DOHH2 (cell line): ENCODE measurements at regions not wholly inside any gene's neighbourhood (a gene's known extent, or its start where the extent isn't known, plus 50 kb on each side); places are given as distances from the start of the nearest gene placed in this dataset.

ENCODE experiments used
- H3F3A ChIP-seq: fragments of 200-600 bp; sonication (generic), shearing (Covaris generic); 2 replicates; pipeline ENCODE4 v1.6.0; 2016; ENCODE audit warnings: antibody characterized with exemption, mild to moderate bottlenecking; ENCODE audit not compliant: control insufficient read depth, insufficient read depth
- H3K27ac ChIP-seq: fragments of 200-600 bp; sonication (generic); 2 replicates; pipeline ENCODE4 v1.5.1; 2014; ENCODE audit warnings: low read depth, mild to moderate bottlenecking, low read length, moderate library complexity
- H3K27me3 ChIP-seq: fragments of 200-600 bp; sonication (generic); 2 replicates; pipeline ENCODE4 v1.6.1; 2014; ENCODE audit warnings: mild to moderate bottlenecking, low read length, mixed read lengths; ENCODE audit not compliant: control insufficient read depth
- H3K36me3 ChIP-seq: fragments of 200-600 bp; sonication (generic); 2 replicates; pipeline ENCODE4 v1.6.1; 2014; ENCODE audit warnings: mild to moderate bottlenecking, low read length, moderate library complexity, mixed read lengths; ENCODE audit not compliant: control insufficient read depth
- H3K4me1 ChIP-seq: fragments of 200-600 bp; sonication (generic); 2 replicates; pipeline ENCODE4 v1.6.1; 2014; ENCODE audit warnings: mild to moderate bottlenecking, low read length, mixed read lengths; ENCODE audit not compliant: control insufficient read depth
- H3K4me2 ChIP-seq: fragments of 200-600 bp; sonication (generic); 2 replicates; pipeline ENCODE4 v1.6.0; 2014; ENCODE audit warnings: mild to moderate bottlenecking, low read length, moderate library complexity
- H3K4me3 ChIP-seq: fragments of 200-600 bp; sonication (generic); 2 replicates; pipeline ENCODE4 v1.5.1; 2014; ENCODE audit warnings: mild to moderate bottlenecking, low read length, mixed read lengths
- H3K79me2 ChIP-seq: fragments of 200-600 bp; sonication (generic); 2 replicates; pipeline ENCODE4 v1.6.1; 2014; ENCODE audit warnings: mild to moderate bottlenecking, low read length, mixed read lengths; ENCODE audit not compliant: control insufficient read depth
- H3K9me2 ChIP-seq: fragments of 200-600 bp; sonication (generic); replicated peaks from 2 replicates; pipeline ENCODE4 v1.6.1; 2014; ENCODE audit warnings: mild to moderate bottlenecking, low read length, mixed read lengths; ENCODE audit not compliant: control insufficient read depth
- H3K9me3 ChIP-seq: fragments of 200-600 bp; sonication (generic); 2 replicates; pipeline ENCODE4 v1.6.1; 2014; ENCODE audit warnings: antibody characterized with exemption, low read length, mixed read lengths; ENCODE audit not compliant: control insufficient read depth, insufficient read depth
- H4K20me1 ChIP-seq: fragments of 200-600 bp; sonication (generic); 2 replicates; pipeline ENCODE4 v1.6.0; 2014; ENCODE audit warnings: low read depth, mild to moderate bottlenecking, antibody characterized with exemption, low read length, moderate library complexity; ENCODE audit not compliant: control insufficient read depth, insufficient read depth
- CTCF ChIP-seq: fragments of 200-600 bp; sonication (generic); IDR thresholded peaks from one replicate; pipeline ENCODE4 v1.5.1; 2014; ENCODE audit warnings: antibody characterized with exemption, mild to moderate bottlenecking, low read depth, low read length; ENCODE audit not compliant: poor library complexity, severe bottlenecking
- EZH2phosphoT487 ChIP-seq: fragments of 200-600 bp; sonication (generic); IDR thresholded peaks from 2 replicates; pipeline ENCODE4 v1.6.1; 2017; ENCODE audit warnings: borderline replicate concordance, mild to moderate bottlenecking, antibody characterized with exemption, low read length, moderate library complexity, mixed read lengths

- Histone ChIP-seq H3F3A (no peaks in the 10 kb centered on the region), H4K20me1 (no peaks in the 10 kb centered on the region), H3K4me1 (no peaks in the 10 kb centered on the region), H3K79me2 (no peaks in the 10 kb centered on the region), H3K36me3 (no peaks in the 10 kb centered on the region), H3K9me3 (no peaks in the 10 kb centered on the region), H3K4me3 (no peak overlapping the region), H3K9me2 (no peaks in the 10 kb centered on the region), H3K27me3 (no peaks in the 10 kb centered on the region), H3K27ac (no peak overlapping the region), H3K4me2 (no peak overlapping the region)
- TF ChIP-seq EZH2phosphoT487, result no peak
- TF ChIP-seq CTCF, result no peak
Measured at GRCh38 chr2:892401-892800, 58.2 kb upstream of the SNTG2 start.

DNA sequence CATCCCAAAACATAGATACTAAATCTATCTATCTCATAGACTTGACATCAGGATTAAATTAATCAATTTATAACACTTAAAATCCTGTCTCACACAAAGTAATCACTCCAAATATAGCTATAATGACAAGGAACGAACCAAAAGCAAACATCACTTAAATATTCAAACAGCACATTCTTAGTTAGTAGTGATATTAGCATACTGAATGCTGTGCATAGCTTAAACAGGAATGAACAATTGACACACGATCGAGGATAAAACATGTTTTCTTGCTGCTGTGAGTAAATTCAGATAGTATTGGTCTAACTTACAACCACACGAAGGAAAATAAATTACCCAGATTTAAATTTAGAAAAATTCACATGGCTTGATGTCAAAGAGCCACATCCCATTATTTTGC lies 58.9 kb upstream of the SNTG2 start:
- TF ChIP-seq CTCF (no peak), EZH2phosphoT487 (no peak)
- Histone ChIP-seq H3K27me3 (no peaks in the 10 kb centered on the region), H3K4me3 (no peak overlapping the region), H3K9me2 (no peaks in the 10 kb centered on the region), H3K36me3 (no peaks in the 10 kb centered on the region), H3K4me2 (no peak overlapping the region), H3K27ac (no peak overlapping the region), H3K4me1 (no peaks in the 10 kb centered on the region), H3F3A (no peaks in the 10 kb centered on the region), H3K9me3 (no peaks in the 10 kb centered on the region), H3K79me2 (no peaks in the 10 kb centered on the region), H4K20me1 (no peaks in the 10 kb centered on the region)

- Histone ChIP-seq H3F3A (no peaks in the 10 kb centered on the region), H3K4me2 (no peak overlapping the region), H3K79me2 (no peaks in the 10 kb centered on the region), H3K4me3 (no peak overlapping the region), H3K9me3 (no peaks in the 10 kb centered on the region), H3K27me3 (no peaks in the 10 kb centered on the region), H3K36me3 (no peaks in the 10 kb centered on the region), H3K27ac (no peak overlapping the region), H4K20me1 (no peaks in the 10 kb centered on the region), H3K9me2 (no peaks in the 10 kb centered on the region), H3K4me1 (no peaks in the 10 kb centered on the region)
- TF ChIP-seq EZH2phosphoT487, result no peak
- TF ChIP-seq CTCF, result no peak
Measured at GRCh38 chr2:890791-891190, 59.9 kb upstream of the SNTG2 start.

DNA sequence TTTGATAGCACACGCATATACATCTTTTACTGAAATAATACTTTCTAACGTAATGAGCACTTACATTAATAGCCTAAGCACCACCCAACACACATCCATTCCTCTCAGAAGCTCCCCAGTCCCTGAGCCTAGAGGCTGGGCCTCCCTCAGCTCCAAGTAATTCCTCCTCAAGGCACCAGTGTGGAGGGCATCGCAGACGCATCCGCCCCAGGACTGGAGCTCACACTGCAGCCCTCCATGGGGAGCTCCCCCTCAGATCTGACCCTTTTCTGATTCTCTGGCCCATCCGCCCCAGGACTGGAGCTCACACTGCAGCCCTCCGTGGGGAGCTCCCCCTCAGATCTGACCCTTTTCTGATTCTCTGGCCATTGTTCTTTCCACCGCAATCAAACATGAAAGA lies 60.4 kb upstream of the SNTG2 start:
- H3K27me3 ChIP-seq, result no peaks in the 10 kb centered on the region
- H3K9me3 ChIP-seq, result no peaks in the 10 kb centered on the region
- no peaks in the 10 kb centered on the region for H3F3A ChIP-seq
- H3K79me2 ChIP-seq, result no peaks in the 10 kb centered on the region
- H3K4me1 ChIP-seq, result no peaks in the 10 kb centered on the region
- TF ChIP-seq CTCF (no peak), EZH2phosphoT487 (no peak)
- no peak overlapping the region for H3K4me3 ChIP-seq
- H3K4me2 ChIP-seq, result no peak overlapping the region
- H4K20me1 ChIP-seq, result no peaks in the 10 kb centered on the region
- H3K9me2 ChIP-seq, result no peaks in the 10 kb centered on the region
- H3K27ac ChIP-seq, result no peak overlapping the region
- no peaks in the 10 kb centered on the region for H3K36me3 ChIP-seq
